H9 (cell line): ENCODE measurements at regions not wholly inside any gene's neighbourhood (a gene's known extent, or its start where the extent isn't known, plus 50 kb on each side); places are given as distances from the start of the nearest gene placed in this dataset.

Experiments used
- DNase-seq: peaks from one replicate; pipeline ENCODE4 v3.0.0-alpha.2; 2017
- H2AFZ ChIP-seq: one replicate; pipeline ENCODE4 v1.6.1; 2013; ENCODE audit warnings: mild to moderate bottlenecking, low read length, control low read depth, moderate library complexity
- H2AK5ac ChIP-seq: 2 replicates; pipeline ENCODE4 v1.6.1; 2013; ENCODE audit warnings: low read length, control low read depth, mixed read lengths; ENCODE audit not compliant: insufficient read length
- H2BK120ac ChIP-seq: one replicate; pipeline ENCODE4 v1.6.1; 2013; ENCODE audit warnings: low read depth, mild to moderate bottlenecking, low read length, control low read depth, inconsistent platforms; ENCODE audit not compliant: poor library complexity, severe bottlenecking
- H2BK12ac ChIP-seq: 2 replicates; pipeline ENCODE4 v1.6.1; 2013; ENCODE audit warnings: low read length, control low read depth, mixed read lengths, low read depth; ENCODE audit not compliant: insufficient read length
- H2BK15ac ChIP-seq: 2 replicates; pipeline ENCODE4 v1.6.1; 2013; ENCODE audit warnings: low read depth, low read length, control low read depth
- H2BK20ac ChIP-seq: one replicate; pipeline ENCODE4 v1.6.1; 2013; ENCODE audit warnings: low read depth, mild to moderate bottlenecking, low read length, control low read depth, inconsistent platforms; ENCODE audit not compliant: poor library complexity, severe bottlenecking
- H2BK5ac ChIP-seq: 2 replicates; pipeline ENCODE4 v1.6.1; 2013; ENCODE audit warnings: low read length, control low read depth, mixed read lengths; ENCODE audit not compliant: insufficient read length
- H3K14ac ChIP-seq: 2 replicates; pipeline ENCODE4 v1.6.1; 2013; ENCODE audit warnings: low read length, control low read depth; ENCODE audit not compliant: insufficient read depth
- H3K18ac ChIP-seq: 2 replicates; pipeline ENCODE4 v1.6.1; 2013; ENCODE audit warnings: low read depth, mild to moderate bottlenecking, mixed read lengths, low read length, control low read depth; ENCODE audit not compliant: insufficient read length
- H3K23ac ChIP-seq: 2 replicates; pipeline ENCODE4 v1.6.1; 2013; ENCODE audit warnings: low read length, control low read depth, mixed read lengths, low read depth; ENCODE audit not compliant: insufficient read length
- H3K23me2 ChIP-seq: 2 replicates; pipeline ENCODE4 v1.6.1; 2013; ENCODE audit warnings: low read depth, mild to moderate bottlenecking, mixed read lengths, low read length, control low read depth; ENCODE audit not compliant: insufficient read length, poor library complexity, severe bottlenecking
- H3K27ac ChIP-seq: 2 replicates; pipeline ENCODE4 v1.5.1; 2013; ENCODE audit warnings: low read length, control low read depth, mixed read lengths, low read depth; ENCODE audit not compliant: insufficient read length
- H3K27me3 ChIP-seq: 2 replicates; pipeline ENCODE4 v1.6.1; 2013; ENCODE audit warnings: low read length, control low read depth, inconsistent platforms; ENCODE audit not compliant: insufficient read depth
- H3K4ac ChIP-seq: 2 replicates; pipeline ENCODE4 v1.6.1; 2013; ENCODE audit warnings: low read depth, mild to moderate bottlenecking, control low read depth, inconsistent platforms, low read length, moderate library complexity
- H3K4me1 ChIP-seq: 2 replicates; pipeline ENCODE4 v1.6.1; 2013; ENCODE audit warnings: low read length, control low read depth, inconsistent platforms; ENCODE audit not compliant: insufficient read depth
- H3K4me2 ChIP-seq: 2 replicates; pipeline ENCODE4 v1.6.1; 2013; ENCODE audit warnings: low read length, control low read depth, mixed read lengths; ENCODE audit not compliant: insufficient read length, insufficient read depth
- H3K56ac ChIP-seq: 2 replicates; pipeline ENCODE4 v1.6.1; 2013; ENCODE audit warnings: low read depth, mild to moderate bottlenecking, mixed read lengths, low read length, control low read depth; ENCODE audit not compliant: insufficient read length
- H3K79me1 ChIP-seq: 2 replicates; pipeline ENCODE4 v1.6.1; 2013; ENCODE audit warnings: low read depth, mild to moderate bottlenecking, moderate library complexity, low read length, control low read depth, inconsistent platforms; ENCODE audit not compliant: insufficient read depth, poor library complexity, severe bottlenecking
- H3K79me2 ChIP-seq: 2 replicates; pipeline ENCODE4 v1.6.1; 2013; ENCODE audit warnings: low read length, control low read depth, inconsistent platforms; ENCODE audit not compliant: insufficient read depth
- H3K9ac ChIP-seq: 2 replicates; pipeline ENCODE4 v1.6.1; 2013; ENCODE audit warnings: low read length, control low read depth, mixed read lengths; ENCODE audit not compliant: insufficient read length; ENCODE audit errors: extremely low read depth
- H3K9me3 ChIP-seq: one replicate; pipeline ENCODE4 v1.6.1; 2013; ENCODE audit warnings: low read depth, low read length, inconsistent platforms; ENCODE audit not compliant: control insufficient read depth
- H3T11ph ChIP-seq: one replicate; pipeline ENCODE4 v1.6.1; 2013; ENCODE audit warnings: mild to moderate bottlenecking, low read length, control low read depth, inconsistent platforms
- H4K20me1 ChIP-seq: one replicate; pipeline ENCODE4 v1.6.1; 2013; ENCODE audit not compliant: control insufficient read depth, insufficient read length, insufficient read depth
- H4K5ac ChIP-seq: 2 replicates; pipeline ENCODE4 v1.6.1; 2013; ENCODE audit warnings: low read depth, mild to moderate bottlenecking, mixed read lengths, low read length, control low read depth; ENCODE audit not compliant: insufficient read length
- H4K8ac ChIP-seq: replicated peaks from 2 replicates; pipeline ENCODE4 v1.6.1; 2013; ENCODE audit warnings: low read length, control low read depth, mixed read lengths, low read depth; ENCODE audit not compliant: insufficient read length
- H4K91ac ChIP-seq: 2 replicates; pipeline ENCODE4 v1.6.1; 2013; ENCODE audit warnings: low read depth, mild to moderate bottlenecking, moderate library complexity, mixed read lengths, low read length, control low read depth; ENCODE audit not compliant: insufficient read length
- H3K27ac Mint-ChIP-seq, 3 experiments: 2 replicates in 2 of 3; 3 replicates in 1 of 3; pipeline ENCODE4 v1.8.0; 2020 to 2021; ENCODE audit warnings: mixed read lengths in 3 of 3, mild to moderate bottlenecking in 1 of 3, moderate library complexity in 1 of 3
- H3K27me3 Mint-ChIP-seq: 2 replicates; pipeline ENCODE4 v1.8.0; 2021; ENCODE audit warnings: low read depth, mild to moderate bottlenecking, moderate library complexity, mixed read lengths
- H3K36me3 Mint-ChIP-seq, 3 experiments: 2 replicates in 2 of 3; 3 replicates in 1 of 3; pipeline ENCODE4 v1.8.0; 2020 to 2021; ENCODE audit warnings: low read depth in 3 of 3, mixed read lengths in 3 of 3; ENCODE audit not compliant: insufficient read depth in 1 of 3
- H3K4me1 Mint-ChIP-seq, 2 experiments: 2 replicates each; pipeline ENCODE4 v1.8.0; 2020; ENCODE audit warnings: mixed read lengths in 2 of 2
- H3K4me3 Mint-ChIP-seq, 2 experiments: 2 replicates in 1 of 2; 3 replicates in 1 of 2; pipeline ENCODE4 v1.8.0; 2020 to 2021; ENCODE audit warnings: mild to moderate bottlenecking in 2 of 2, mixed read lengths in 2 of 2, moderate library complexity in 1 of 2
- H3K9me3 Mint-ChIP-seq, 2 experiments: 2 replicates in 1 of 2; 3 replicates in 1 of 2; pipeline ENCODE4 v1.8.0; 2020; ENCODE audit warnings: mild to moderate bottlenecking in 2 of 2, mixed read lengths in 2 of 2, moderate library complexity in 1 of 2
- CTCF ChIP-seq: fragments of 200-600 bp; sonication (generic); conservative IDR thresholded peaks from 3 replicates; pipeline ENCODE4 v1.8.0; 2021; ENCODE audit warnings: antibody characterized with exemption, mild to moderate bottlenecking
- WGBS: extraction: QIAGEN DNeasy Blood & Tissue Kit; methylation state at CpG from one replicate; pipeline ENCODE4 v1.1.7; 2013; ENCODE audit warnings: missing lambda C conversion rate, low lambda C conversion rate, mixed read lengths; ENCODE audit not compliant: insufficient read length; ENCODE audit errors: extremely low coverage; 5-methylcytosine and 5-hydroxymethylcytosine counted together

- no peak overlapping the region for H3K4me2 ChIP-seq
- no peak overlapping the region for H3K23ac ChIP-seq
- H3K9me3 ChIP-seq: no peaks in the 10 kb centered on the region
- H3K4me3 Mint-ChIP-seq: no peak overlapping the region
- DNase-seq: no peak
- no peaks in the 10 kb centered on the region for H3K27me3 Mint-ChIP-seq
- H4K91ac ChIP-seq: no peak overlapping the region
- TF ChIP-seq CTCF: no peak
- H2BK15ac ChIP-seq: no peak overlapping the region
- H3K9me3 Mint-ChIP-seq: peaks cover 9 to 10% of the 10 kb centered on the region in 2 experiments
- H3K27me3 ChIP-seq: no peaks in the 10 kb centered on the region
- no peak overlapping the region for H3K14ac ChIP-seq
- no peak overlapping the region for H4K5ac ChIP-seq
- no peaks in the 10 kb centered on the region for H3K23me2 ChIP-seq
- H3K79me2 ChIP-seq: no peaks in the 10 kb centered on the region
- H2AK5ac ChIP-seq: no peak overlapping the region
- H3K27ac Mint-ChIP-seq: no peak overlapping the region
- no peak overlapping the region for H3T11ph ChIP-seq
- H3K27ac ChIP-seq: no peak overlapping the region
- no peak overlapping the region for H3K9ac ChIP-seq
- no peak overlapping the region for H2BK20ac ChIP-seq
- no peak overlapping the region for H3K56ac ChIP-seq
- no peaks in the 10 kb centered on the region for H3K79me1 ChIP-seq
- no peak overlapping the region for H2BK12ac ChIP-seq
- H3K36me3 Mint-ChIP-seq: peaks cover 7 to 13% (median 8%) of the 10 kb centered on the region in 3 experiments
- no peak overlapping the region for H3K18ac ChIP-seq
- H4K8ac ChIP-seq: no peak overlapping the region
- no CpG with 5 or more reads among the region's 5 CpGs for whole genome bisulfite sequencing
- H2BK120ac ChIP-seq: no peak overlapping the region
- no peak overlapping the region for H3K4ac ChIP-seq
- H3K4me1 Mint-ChIP-seq: peaks cover 0 to 6% of the 10 kb centered on the region in 2 experiments; a peak in 1 of 4 replicates
- no peak overlapping the region for H2BK5ac ChIP-seq
- no peak overlapping the region for H2AFZ ChIP-seq
- H4K20me1 ChIP-seq: no peaks in the 10 kb centered on the region
- no peaks in the 10 kb centered on the region for H3K4me1 ChIP-seq
These were observed 1989.3 kb upstream of the WWC1 start for GRCh38 chr5:166302166-166302565.
